GM19452 (cell line): ENCODE measurements at regions not wholly inside any gene's neighbourhood (a gene's known extent, or its start where the extent isn't known, plus 50 kb on each side); places are given as distances from the start of the nearest gene placed in this dataset.
"Not testable (repeated sequence)": the region's sequence is repeated elsewhere in the genome, so short reads cannot be mapped to it uniquely, and the experiment has no call there.

ENCODE experiments used
- ATAC-seq: cut with Tn5 transposase; IDR thresholded peaks from one replicate; pipeline ENCODE4 v1.9.1; 2021; ENCODE audit not compliant: unreplicated experiment

DNA sequence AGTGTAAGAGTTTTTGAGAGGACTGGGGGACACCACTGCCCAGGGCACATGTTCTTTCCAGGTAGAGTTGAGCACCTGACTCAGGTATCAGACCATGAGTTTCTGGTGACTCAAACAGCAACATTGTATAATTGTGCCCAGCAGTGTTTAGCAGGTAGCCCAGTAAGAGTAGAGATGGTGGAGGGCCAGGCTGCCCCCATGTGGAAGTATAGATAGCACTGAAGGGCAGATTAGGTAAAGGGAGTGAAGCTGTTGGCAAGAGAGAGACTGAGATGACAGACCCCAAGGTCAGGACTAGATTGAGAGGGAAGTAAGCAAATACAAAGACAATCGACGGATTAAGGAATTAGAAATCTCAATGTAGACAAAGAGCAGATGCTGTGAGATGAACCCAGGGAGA, 74.6 kb downstream of the TRIM42 start:
- ATAC-seq: no peak

DNA sequence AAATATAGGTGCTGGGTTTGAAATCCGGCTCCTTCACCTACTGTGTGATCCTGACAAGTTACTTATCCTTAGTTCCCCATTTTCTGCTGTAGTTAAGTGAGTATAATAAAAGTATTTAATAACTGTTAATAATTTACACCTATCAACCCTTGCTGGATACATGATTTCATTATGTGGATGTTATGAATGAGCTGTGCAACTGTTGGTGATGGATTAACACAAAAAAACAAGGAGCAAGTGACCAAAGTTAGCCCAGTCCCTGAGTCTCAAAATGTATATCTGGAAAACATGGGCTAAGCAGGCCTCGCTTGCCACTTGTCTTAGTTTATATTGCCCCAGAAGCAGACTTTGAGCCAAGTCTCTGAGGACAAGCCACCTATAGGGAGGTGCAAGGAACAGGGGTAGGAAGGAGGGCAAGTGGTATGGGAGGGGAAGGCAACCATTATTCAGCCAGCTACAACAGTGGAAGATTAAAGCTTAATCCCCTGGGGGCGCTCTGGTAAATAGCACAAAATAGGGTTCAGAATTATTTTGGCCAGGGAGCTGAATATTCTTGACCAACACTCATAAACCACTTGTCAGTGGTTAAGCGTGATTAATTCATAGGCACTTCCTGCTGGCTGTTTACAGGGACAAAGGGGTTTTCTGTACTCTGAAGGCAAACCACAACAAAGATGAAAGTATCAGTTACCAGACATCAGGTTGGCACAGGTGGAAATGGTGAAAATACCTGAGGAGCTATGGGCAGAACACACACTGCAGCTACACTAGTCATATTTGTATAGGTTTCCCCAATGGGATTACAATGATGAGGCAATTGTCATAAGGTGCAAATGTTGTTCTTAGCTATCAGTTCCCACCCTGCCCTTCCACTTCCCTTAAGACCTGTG, 76.2 kb downstream of the TRIM42 start:
- ATAC-seq: peak; percentile 66

DNA sequence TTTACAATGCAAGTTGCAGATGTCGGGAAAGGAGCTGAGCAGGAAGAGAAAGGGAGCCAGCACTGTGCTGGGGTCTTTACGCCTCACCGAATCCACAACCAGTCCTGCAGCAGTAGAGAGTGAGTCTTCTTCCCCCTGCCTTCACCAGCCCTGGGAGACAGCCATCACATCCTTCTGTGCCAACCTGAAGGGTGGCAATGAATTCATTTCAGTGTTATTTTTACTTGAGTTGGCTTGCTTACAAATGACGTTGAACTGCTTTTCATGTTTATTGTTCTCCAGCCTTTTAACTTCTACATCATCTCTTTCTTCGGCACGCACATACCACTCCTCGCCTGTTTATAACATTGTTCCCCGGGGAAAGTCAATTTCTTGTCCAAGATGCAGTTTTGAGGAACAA, 77.1 kb downstream of the TRIM42 start:
- no peak for ATAC-seq

DNA sequence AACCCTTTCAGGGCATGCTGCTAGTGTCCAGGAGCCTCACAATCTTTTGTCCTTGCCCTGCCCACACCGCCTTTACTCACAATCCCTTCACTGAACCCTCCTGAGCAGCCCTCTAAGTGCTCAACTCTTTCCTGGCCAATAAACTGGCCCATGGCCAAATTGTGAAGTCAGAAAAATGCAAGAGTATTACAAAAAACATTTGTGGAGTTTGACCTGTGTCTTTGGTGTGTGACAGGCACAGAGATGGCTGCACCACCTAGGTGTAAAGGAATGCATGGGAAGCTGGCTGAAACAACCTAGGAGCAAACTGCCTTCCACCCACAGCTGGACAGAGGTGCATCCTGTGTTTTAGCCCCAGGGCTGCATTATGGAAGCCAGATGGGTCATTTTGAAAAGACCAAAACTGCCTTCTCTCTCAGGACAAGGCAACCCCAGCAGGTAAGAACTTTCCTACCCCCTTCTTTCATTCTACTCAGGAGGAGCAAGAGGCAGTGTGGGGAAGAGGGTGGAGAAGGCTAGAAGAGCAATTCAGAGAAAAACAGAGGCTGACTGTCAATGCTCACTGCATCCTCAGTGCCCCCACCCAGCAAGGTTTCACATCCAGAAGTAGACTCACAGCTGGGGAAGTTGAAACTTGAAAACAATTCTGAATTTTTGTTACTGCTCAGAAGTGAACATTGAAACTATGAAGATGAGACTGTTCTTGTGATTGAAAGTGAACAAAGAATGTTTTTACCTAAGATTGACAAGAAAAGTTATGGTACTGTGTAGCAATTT, 78.6 kb downstream of the TRIM42 start:
- peak; percentile 50 for ATAC-seq

DNA sequence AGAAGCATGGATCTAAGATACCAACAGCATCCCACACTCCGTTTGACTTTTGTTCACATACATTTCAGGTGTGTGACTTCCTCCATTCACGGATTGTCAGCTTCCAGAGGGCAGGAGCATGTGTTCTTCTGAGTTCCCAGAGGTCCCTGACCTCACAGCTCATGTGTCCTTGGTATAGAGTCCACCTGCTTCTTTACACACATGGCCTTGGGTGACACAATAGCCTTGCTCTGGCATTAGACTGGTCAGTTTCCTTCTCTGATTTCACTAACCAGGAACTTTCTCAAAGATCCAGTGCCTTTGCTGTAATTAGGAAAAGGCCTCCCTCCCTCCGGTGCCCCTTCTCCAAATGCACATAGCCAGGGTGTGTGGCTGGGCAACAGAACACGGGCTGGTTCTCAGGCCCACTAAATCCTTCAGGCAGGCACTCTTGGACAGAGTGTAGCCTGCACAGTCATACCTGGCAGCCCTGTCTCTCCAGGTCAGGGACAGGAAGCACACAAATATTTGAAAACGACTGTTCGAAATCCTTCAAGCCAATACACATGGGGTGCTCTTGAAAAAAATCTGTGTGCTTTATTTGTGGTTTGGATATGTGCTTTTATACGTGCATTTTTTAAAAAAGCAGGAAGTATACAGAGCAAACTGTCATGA, 81.1 kb downstream of the TRIM42 start:
- ATAC-seq: no peak

DNA sequence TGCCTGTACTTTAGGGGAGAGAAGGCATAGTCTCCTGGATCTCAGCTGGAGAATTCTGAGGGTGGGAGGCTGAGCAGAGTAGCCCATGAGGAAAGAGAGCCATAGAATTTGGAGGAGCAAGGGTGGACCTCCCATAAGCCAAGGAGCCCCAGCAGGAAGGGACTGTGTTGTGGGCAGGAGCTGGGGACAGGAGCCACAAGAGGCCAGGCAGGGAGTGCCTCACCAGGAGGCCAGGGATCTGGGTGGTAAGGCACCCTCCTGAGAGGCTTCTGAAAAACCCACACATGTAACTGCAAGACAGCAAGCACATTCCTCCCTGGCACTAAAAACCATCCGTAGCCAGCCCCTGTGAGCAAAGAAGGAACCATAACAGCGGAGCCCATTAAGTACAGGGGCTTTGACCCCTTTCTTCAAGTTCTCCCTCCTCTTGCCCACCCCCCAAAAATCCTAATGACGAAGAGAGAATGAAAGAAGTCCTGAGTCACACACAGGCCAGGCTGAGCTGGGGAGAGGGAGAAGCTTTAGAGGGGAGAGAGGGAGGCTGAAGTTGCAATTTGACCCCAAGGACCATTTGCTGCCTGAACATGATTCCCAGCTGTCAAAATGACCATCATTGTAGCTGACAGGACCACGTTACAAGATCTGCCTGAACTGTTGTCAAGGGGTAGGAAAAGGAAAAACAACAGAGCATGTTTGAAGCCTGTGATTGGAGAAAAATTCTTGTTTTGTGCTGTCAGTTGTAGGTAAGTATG, 82.6 kb downstream of the TRIM42 start:
- no peak for ATAC-seq

DNA sequence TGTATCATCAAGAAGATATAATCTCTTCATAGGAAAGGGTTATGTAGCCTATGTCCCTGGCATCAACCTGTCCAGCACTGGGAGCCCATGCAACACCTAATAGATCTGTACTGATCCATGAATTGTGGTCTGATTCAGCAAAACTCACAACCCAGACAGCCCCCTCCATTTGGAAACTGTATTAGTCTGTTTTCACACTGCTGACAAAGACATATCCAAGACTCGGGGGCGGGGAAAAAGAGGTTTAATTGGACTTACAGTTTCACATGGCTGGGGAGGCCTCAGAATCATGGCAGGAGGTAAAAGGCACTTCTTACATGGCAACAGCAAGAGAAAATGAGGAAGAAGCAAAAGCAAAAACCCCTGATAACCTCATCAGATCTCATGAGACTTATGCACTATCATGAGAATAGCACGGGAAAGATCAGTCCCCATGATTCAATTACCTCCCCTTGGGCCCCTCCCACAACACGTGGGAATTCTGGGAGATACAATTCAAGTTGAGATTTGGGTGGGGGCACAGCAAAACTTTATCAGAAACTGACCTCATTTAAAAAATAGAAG, 83.3 kb downstream of the TRIM42 start:
- no peak for ATAC-seq

DNA sequence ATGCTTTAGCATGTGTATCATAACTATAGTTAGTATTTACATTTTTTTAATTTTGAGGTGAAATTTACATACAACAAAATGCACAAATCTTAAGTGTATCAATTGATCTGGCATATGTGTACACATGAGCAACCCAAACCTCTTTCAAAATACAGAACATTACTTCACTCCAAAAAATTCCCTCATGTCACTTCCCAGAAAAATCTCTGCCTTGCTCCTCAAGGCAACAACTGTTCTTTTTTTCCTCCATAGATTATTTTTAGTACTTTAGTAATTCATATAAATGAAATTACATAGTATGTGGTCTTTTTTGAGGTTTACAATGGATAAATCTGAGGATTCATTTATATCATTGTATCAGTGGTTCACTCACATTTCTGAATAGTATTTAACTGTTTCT, 84.9 kb downstream of the TRIM42 start:
- ATAC-seq: no peak

DNA sequence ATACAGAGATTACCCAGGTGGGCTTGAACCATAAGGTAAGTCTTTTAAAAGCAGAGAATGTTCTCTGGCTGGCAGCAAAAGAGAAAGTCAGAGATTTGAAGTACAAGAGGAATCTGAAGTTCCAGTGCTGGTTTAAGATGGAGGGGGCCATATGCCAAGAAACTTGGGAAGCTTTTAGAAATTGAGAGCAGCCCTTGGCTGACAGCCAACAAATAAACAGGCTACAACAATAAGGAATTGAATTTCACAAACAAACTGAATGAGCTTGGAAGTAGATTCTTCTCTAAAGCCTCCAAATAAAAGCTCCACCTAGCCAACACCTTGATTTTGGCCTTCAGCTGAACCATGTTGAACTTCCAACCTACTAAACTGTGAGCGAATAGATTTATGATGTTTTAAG, 85.7 kb downstream of the TRIM42 start:
- no peak for ATAC-seq

DNA sequence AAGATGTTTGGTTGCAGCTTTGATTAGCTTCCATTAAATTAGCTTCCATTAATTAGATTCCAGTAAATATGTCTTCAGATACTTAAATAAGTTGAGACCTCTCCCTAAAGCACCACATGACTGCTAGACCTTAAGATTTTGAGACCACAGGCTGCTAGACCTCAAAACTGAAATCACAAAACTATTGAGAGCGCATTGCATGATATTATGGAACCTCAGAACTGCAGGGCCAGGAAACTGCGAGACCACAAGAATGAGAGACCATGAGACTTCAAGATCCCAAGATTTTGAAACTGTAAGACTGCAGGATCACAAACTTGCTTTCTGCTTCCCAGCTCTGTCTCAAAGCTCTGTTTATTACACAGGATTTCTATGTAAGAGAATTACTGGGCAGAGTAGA, 87.4 kb downstream of the TRIM42 start:
- no peak for ATAC-seq

DNA sequence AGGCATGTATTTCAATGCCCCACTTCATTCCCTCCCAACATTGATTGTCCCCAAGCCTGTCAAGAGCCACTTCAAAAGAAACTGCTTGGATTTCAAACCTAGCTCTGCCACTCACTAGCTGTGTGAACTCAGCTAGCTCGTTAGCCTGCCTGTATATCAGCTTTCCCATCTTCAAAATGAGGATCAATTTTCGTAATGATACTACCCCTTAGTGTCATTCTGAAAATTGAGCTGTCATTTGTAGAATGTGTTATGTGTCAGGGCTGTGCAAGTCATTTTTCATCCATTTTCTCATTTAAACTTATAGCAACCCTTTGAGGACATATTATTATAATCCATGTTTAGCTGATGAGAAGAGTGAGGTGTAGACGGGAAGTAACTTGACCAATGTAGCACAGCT, 88.6 kb downstream of the TRIM42 start:
- ATAC-seq: no peak

DNA sequence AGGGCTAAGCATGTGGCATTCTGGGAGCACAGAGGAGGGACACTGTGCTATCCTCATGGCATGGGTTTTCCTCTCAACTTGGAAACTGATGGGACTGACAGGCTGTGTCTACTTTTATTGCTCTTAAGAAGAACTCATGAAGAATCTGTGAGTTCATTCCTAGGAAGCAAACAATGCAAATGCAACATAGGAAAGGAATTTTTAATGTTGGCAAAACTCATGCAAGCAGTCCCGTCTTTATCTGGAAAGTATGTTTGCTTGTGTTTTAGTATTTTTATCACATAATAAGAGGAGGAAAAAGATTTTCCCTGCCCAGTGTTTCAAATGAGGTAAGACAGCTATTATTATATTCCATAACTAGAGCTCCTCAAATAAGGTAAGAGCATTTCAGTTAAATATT, 89.7 kb downstream of the TRIM42 start:
- ATAC-seq: no peak

DNA sequence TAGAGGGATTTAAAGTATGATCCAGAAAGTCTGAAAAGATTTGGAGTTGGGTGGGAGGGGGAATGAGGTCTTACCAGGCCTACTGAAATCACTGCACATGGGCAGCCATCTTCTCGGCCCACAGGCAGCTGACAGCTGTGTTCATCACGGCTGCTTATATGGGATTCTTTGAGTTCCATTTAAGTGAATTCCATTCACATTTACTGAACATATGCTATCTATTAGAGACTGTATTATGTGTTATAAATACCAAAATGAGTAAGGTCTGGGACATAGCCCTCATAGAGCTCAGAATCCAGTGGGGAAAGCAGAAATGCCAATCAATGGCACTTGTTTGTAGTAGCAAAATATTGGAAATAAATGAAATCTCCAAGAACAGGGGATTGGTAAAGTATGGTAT, 91.1 kb downstream of the TRIM42 start:
- no peak for ATAC-seq

DNA sequence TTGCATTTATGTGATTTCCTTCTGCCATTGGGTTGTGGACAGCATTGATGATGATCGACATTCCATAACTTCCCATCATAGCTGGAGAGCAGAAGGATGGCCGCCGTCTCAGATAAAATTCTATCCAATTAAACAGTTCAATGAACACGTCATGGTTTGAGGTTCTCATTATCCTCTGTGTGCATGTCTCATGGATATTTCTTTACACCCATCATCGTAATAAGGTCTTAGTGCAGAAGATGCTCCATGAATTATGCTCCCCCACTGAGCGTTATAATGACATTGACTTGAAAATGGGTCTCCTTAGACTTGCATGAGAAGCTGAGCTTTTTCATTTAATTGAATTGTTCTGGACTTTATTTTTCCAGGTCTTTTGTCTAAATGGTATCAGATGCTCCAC, 92.1 kb downstream of the TRIM42 start:
- no peak for ATAC-seq

DNA sequence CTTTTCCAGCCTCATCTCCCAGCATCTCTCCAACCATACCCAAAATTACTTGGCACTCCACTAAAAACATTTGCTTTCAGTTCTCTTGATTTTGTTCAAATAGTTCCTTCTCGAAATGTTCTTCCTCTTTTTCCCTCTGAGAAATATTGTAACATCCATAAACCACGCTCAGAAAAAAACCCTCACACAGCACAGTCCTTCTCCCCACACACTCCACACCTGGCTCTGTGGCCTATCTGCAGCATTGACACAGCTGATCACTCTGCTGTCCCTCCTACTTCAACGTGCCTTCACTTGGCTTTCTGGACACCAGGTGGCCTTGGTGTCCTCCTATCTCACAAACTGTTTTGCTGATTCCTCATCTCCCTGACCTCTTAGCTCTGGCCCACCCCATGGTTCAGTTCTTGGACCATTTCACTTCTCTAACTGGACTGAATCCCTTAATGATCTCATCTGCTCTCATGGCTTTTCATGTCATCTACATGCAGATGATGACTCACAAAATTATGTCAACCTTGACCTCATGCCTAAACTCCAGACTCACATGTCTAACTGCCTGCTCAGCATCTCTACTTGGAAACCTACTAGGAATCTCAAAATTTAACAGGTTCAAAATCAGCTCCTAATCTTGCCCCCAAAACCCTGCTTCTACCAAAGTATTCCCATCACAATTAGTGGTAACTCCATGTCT, 93.3 kb downstream of the TRIM42 start:
- no peak for ATAC-seq

DNA sequence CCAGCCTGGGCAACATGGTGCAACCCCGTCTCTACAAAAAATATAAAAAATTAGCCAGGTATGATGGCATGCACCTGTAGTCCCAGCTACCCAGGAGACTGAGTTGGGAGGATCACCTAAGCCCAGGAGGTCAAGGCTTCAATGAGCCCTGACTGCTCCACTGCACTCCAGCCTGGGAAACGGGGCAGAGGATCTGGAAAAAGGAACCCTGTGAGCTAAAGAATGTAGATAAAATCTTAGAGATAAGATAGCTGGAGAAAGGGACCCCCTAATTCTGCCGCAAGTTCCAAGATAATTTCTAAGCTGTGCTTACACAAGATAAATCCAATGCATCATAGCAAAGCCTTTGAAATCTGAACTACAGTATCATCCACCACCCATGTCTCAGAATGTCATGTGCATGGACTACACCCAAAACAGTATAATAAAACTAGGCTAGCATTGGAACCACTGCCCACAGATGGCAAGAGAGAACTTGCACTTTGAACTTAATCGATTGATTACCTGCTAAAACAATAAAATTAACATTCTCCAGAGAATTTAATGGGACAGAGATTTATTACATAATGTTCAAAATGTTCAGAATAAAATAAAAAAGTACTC, 99.9 kb downstream of the TRIM42 start:
- ATAC-seq: no peak

DNA sequence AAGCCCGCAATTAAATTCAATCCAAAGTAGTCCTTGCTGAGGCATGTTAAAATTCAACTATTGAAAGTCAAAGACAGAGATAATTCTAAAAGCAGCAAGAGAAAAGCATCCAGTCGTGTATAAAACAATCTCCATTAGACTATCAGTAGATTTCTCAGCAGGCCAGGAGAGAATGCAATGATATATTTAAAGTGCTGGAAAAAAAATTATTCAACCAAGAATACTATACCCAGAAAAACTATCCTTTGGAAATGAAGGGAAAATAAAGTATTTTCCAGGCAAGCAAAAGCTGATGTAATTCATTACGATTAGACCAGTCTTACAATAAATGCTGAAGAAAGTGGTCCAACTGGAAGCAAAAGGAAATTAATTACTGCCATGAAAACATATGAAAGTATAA, 113.5 kb downstream of the TRIM42 start:
- no peak for ATAC-seq

DNA sequence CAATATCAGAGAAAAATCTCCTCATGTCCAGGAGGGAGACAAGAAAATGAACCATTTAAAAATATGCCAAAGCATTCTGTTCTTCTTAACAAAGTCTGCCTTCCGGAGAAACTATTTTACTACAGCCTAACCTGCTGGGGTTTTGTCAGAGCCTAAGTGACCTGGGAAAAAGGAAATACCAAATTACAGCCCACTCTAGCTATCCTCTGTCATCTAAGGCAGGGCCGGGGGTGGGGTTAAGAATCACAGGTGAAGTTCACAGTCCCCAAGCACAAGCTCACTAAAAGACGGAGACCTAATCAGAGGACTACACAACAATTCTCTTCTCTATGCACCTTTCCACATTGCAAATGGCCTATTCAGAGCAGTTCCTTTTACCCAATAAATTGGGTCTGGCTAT, 116.6 kb downstream of the TRIM42 start:
- ATAC-seq: no peak

DNA sequence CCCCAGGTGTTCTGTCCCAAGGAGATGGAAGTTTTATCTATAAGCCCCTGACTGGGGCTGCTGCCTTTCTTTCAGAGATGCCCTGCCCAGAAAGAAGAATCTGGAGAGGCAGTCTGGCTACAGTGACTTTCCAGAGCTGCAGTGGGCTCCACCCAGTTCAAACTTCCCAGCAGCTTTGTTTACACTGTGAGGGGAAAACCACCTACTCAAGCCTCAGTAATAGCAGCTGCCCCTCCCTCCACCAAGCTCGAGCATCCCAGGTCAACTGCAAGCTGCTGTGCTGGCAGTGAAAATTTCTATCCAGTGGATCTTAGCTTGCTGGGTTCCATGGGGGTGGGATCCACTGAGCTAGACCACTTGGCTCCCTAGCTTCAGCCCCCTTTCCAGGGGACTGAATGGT, 125.0 kb downstream of the TRIM42 start:
- ATAC-seq: not testable (repeated sequence)

DNA sequence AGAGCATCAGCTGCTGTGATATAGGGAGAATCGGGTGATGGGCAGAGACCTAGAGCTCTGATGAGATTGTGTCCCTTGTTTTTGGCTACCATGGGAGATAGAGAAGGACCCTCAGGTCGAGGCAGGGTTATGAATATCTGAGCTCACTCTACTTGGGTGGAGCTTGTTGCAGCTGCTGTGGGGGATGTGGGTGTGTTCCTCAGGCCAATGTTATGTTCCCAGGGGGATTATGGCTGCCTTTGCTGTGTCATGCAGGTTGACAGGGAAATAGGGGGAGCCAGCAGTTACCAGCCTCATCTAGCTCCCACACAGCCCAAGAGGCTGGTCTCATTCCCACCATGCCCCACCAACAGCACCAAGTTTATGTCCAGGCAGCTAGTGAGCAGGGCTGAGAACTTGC, 131.5 kb downstream of the TRIM42 start:
- ATAC-seq: no peak
